T47D (cell line): ENCODE measurements at regions not wholly inside any gene's neighbourhood (a gene's known extent, or its start where the extent isn't known, plus 50 kb on each side); places are given as distances from the start of the nearest gene placed in this dataset.

Source experiments
- DNase-seq, 2 experiments: peaks; one replicate each; pipeline versions ENCODE4 v3.0.0 to v3.0.0-alpha.2; 2011 to 2012; ENCODE audit warnings: low read depth in 1 of 2, low spot score in 1 of 2
- JUND ChIP-seq: IDR thresholded peaks from 2 replicates; pipeline ENCODE4 v1.6.1; 2012; ENCODE audit warnings: low read depth
- in situ Hi-C: cut with HindIII; loops from 2 replicates; pipeline ENCODE4 v1.10.0; 2016; ENCODE audit warnings: low sequenced_read_pairs, low pct_unique_long_range_greater_than_20kb

- in situ Hi-C loops: no loop called here
- DNase-seq: no peak
- no peak for TF ChIP-seq JUND
Measured at GRCh38 chr2:194587739-194588270, 1069.2 kb upstream of the SLC39A10 start.

- in situ Hi-C loops: no loop called here
- no peak for DNase-seq
- no peak for TF ChIP-seq JUND
Measured at GRCh38 chr2:194567661-194568017, 1089.4 kb upstream of the SLC39A10 start.

GRCh38 chr2:194566907-194567660, 1089.9 kb upstream of the SLC39A10 start:
- in situ Hi-C loops: no loop called here
- TF ChIP-seq JUND: no peak
- DNase-seq: no peak

GRCh38 chr2:194564422-194564821, 1092.6 kb upstream of the SLC39A10 start:
- DNase-seq: no peak
- in situ Hi-C loops: no loop called here
- no peak for TF ChIP-seq JUND

GRCh38 chr2:194562329-194562728, 1094.7 kb upstream of the SLC39A10 start:
- TF ChIP-seq JUND: no peak
- in situ Hi-C loops: no loop called here
- DNase-seq: no peak

- in situ Hi-C loops: no loop called here
Measured at GRCh38 chr2:194559964-194560363, 1097.1 kb upstream of the SLC39A10 start.

GRCh38 chr2:194559523-194559922, 1097.5 kb upstream of the SLC39A10 start:
- TF ChIP-seq JUND: no peak
- in situ Hi-C loops: no loop called here
- DNase-seq: no peak

More at GRCh38 chr2:194559964-194560363, 1097.1 kb upstream of the SLC39A10 start:
- TF ChIP-seq JUND: no peak
- DNase-seq: no peak

GRCh38 chr2:194557993-194558392, 1099.0 kb upstream of the SLC39A10 start:
- in situ Hi-C loops: no loop called here

GRCh38 chr2:194556629-194557028, 1100.4 kb upstream of the SLC39A10 start:
- TF ChIP-seq JUND: no peak
- DNase-seq: no peak
- in situ Hi-C loops: no loop called here

More at GRCh38 chr2:194557993-194558392, 1099.0 kb upstream of the SLC39A10 start:
- DNase-seq: no peak
- no peak for TF ChIP-seq JUND

GRCh38 chr2:194553980-194554379, 1103.0 kb upstream of the SLC39A10 start:
- DNase-seq: no peak
- TF ChIP-seq JUND: no peak
- in situ Hi-C loops: no loop called here

GRCh38 chr2:194550702-194551101, 1106.3 kb upstream of the SLC39A10 start:
- in situ Hi-C loops: no loop called here
- TF ChIP-seq JUND: no peak
- DNase-seq: no peak

- DNase-seq: no peak
- no peak for TF ChIP-seq JUND
- in situ Hi-C loops: no loop called here
Measured at GRCh38 chr2:194549387-194549786, 1107.6 kb upstream of the SLC39A10 start.

- in situ Hi-C loops: no loop called here
- peak in 1 of 2 experiments; percentile 33 for DNase-seq
- no peak for TF ChIP-seq JUND
Measured at GRCh38 chr2:194545978-194546377, 1111.0 kb upstream of the SLC39A10 start.
